GM23338 (cell line): ENCODE measurements at regions not wholly inside any gene's neighbourhood (a gene's known extent, or its start where the extent isn't known, plus 50 kb on each side); places are given as distances from the start of the nearest gene placed in this dataset.

Experiments used
- ATAC-seq: fragments of 200-7000 bp; cut with Tn5 transposase; 3 replicates; pipeline ENCODE4 v1.9.1; 2020
- DNase-seq: peaks from one replicate; pipeline ENCODE4 v3.0.0-alpha.2; 2015; ENCODE audit warnings: low spot score
- H2AFZ ChIP-seq: fragments of 200-600 bp; sonication (generic); 2 replicates; pipeline ENCODE4 v1.8.0; 2016; ENCODE audit warnings: antibody characterized with exemption, mild to moderate bottlenecking, moderate library complexity
- H3F3A ChIP-seq: fragments of 200-600 bp; sonication (generic); replicated peaks from 2 replicates; pipeline ENCODE4 v1.8.0; 2017; ENCODE audit warnings: antibody characterized with exemption, mixed run types, low read depth
- H3K27ac ChIP-seq: fragments of 200-600 bp; sonication (generic); 2 replicates; pipeline ENCODE4 v1.6.1; 2016; ENCODE audit warnings: low read depth
- H3K27me3 ChIP-seq: fragments of 200-600 bp; sonication (generic); 2 replicates; pipeline ENCODE4 v1.8.0; 2016; ENCODE audit warnings: mild to moderate bottlenecking, mixed run types, moderate library complexity; ENCODE audit not compliant: insufficient read depth
- H3K36me3 ChIP-seq: fragments of 200-600 bp; sonication (generic); 2 replicates; pipeline ENCODE4 v1.8.0; 2016; ENCODE audit warnings: mild to moderate bottlenecking; ENCODE audit not compliant: insufficient read depth
- H3K4me1 ChIP-seq: fragments of 200-600 bp; sonication (generic); 2 replicates; pipeline ENCODE4 v1.8.0; 2016; ENCODE audit warnings: mild to moderate bottlenecking, moderate library complexity; ENCODE audit not compliant: insufficient read depth
- H3K4me2 ChIP-seq: fragments of 200-600 bp; sonication (generic); 2 replicates; pipeline ENCODE4 v1.7.1; 2017; ENCODE audit warnings: mixed run types
- H3K4me3 ChIP-seq: fragments of 200-600 bp; sonication (generic); 2 replicates; pipeline ENCODE4 v1.6.1; 2016; ENCODE audit warnings: mixed run types
- H3K79me2 ChIP-seq: fragments of 200-600 bp; sonication (generic); replicated peaks from 2 replicates; pipeline ENCODE4 v1.8.0; 2017; ENCODE audit warnings: mild to moderate bottlenecking; ENCODE audit not compliant: insufficient read depth
- H3K9me2 ChIP-seq: fragments of 200-600 bp; sonication (generic); 2 replicates; pipeline ENCODE4 v1.8.0; 2017; ENCODE audit not compliant: insufficient read depth
- H4K20me1 ChIP-seq: fragments of 200-600 bp; sonication (generic); replicated peaks from 2 replicates; pipeline ENCODE4 v1.8.0; 2017; ENCODE audit warnings: mild to moderate bottlenecking; ENCODE audit not compliant: insufficient read depth
- H3K27ac Mint-ChIP-seq: 2 replicates; pipeline ENCODE4 v1.8.0; 2020; ENCODE audit warnings: inconsistent platforms, mild to moderate bottlenecking, moderate library complexity, mixed read lengths
- H3K27me3 Mint-ChIP-seq: 3 replicates; pipeline ENCODE4 v1.8.0; 2022; ENCODE audit warnings: low read depth, mild to moderate bottlenecking, moderate library complexity, mixed read lengths, inconsistent platforms; ENCODE audit not compliant: insufficient read depth, poor library complexity
- H3K36me3 Mint-ChIP-seq: 3 replicates; pipeline ENCODE4 v1.8.0; 2021; ENCODE audit warnings: low read depth, mild to moderate bottlenecking, inconsistent platforms, moderate library complexity, mixed read lengths
- H3K4me1 Mint-ChIP-seq: 3 replicates; pipeline ENCODE4 v1.8.0; 2020; ENCODE audit warnings: mild to moderate bottlenecking, inconsistent platforms, mixed read lengths
- H3K4me3 Mint-ChIP-seq: 3 replicates; pipeline ENCODE4 v1.8.0; 2021; ENCODE audit warnings: moderate library complexity, mild to moderate bottlenecking, inconsistent platforms, mixed read lengths
- H3K9me3 Mint-ChIP-seq: 3 replicates; pipeline ENCODE4 v1.8.0; 2020; ENCODE audit warnings: moderate library complexity, mild to moderate bottlenecking, inconsistent platforms, mixed read lengths
- CREB1 ChIP-seq: fragments of 250-450 bp; sonication (Bioruptor Pico); IDR thresholded peaks from 2 replicates; pipeline ENCODE4 v1.5.0; 2020; ENCODE audit warnings: low read depth, mild to moderate bottlenecking, moderate library complexity
- ETS1 ChIP-seq: IDR thresholded peaks from 2 replicates; pipeline ENCODE4 v1.6.1; 2016; ENCODE audit warnings: antibody characterized with exemption
- EZH2 ChIP-seq: fragments of 200-600 bp; sonication (generic); IDR thresholded peaks from one replicate; pipeline ENCODE4 v1.8.0; 2017; ENCODE audit warnings: antibody characterized with exemption, mild to moderate bottlenecking, low read depth; ENCODE audit not compliant: unreplicated experiment
- JUNB ChIP-seq: IDR thresholded peaks from one replicate; pipeline ENCODE4 v1.6.1; 2016; ENCODE audit warnings: antibody characterized with exemption; ENCODE audit not compliant: unreplicated experiment
- TF ChIP-seq, protein P1 (sequence below), 2 experiments: fragments of 200-600 bp in 1 of 2; sonication (generic) in 1 of 2; conservative IDR thresholded peaks; 2 replicates each; pipeline versions ENCODE4 v1.5.1 to v1.6.1; 2016 to 2017; ENCODE audit warnings: antibody characterized with exemption in 2 of 2, low read depth in 2 of 2, mild to moderate bottlenecking in 2 of 2, moderate library complexity in 1 of 2

DNA sequence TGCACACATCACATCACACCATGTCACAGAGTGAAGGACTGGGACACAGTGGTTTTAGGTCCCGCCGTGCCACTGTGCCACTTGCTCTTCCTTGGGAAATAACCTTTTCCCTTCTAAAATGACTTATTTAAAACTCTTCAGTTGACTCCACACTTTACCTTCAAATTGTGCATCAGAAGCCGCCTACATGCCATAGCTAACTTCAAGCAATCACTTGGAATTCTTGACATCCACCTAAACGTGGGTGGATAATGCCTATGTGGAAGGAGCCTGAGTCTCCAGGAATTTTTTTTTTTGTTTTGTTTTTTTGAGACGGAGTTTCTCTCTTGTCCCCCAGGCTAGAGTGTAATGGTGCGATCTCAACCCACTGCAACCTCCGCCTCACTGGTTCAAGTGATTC is 777.4 kb upstream of the TENM3 start:
- Histone ChIP-seq H3K4me1 (no peaks in the 10 kb centered on the region), H2AFZ (no peak overlapping the region), H3K4me3 (no peak overlapping the region), H3K27ac (no peak overlapping the region), H4K20me1 (no peaks in the 10 kb centered on the region), H3F3A (no peaks in the 10 kb centered on the region), H3K9me2 (no peaks in the 10 kb centered on the region), H3K36me3 (no peaks in the 10 kb centered on the region), H3K27me3 (no peaks in the 10 kb centered on the region), H3K4me2 (no peak overlapping the region), H3K79me2 (no peaks in the 10 kb centered on the region)
- no peaks in the 10 kb centered on the region; the same call in 2 of the 3 replicates for H3K4me1 Mint-ChIP-seq
- TF ChIP-seq JUNB (no peak), ETS1 (no peak), EZH2 (no peak), CREB1 (no peak)
- TF ChIP-seq, protein P1, sequence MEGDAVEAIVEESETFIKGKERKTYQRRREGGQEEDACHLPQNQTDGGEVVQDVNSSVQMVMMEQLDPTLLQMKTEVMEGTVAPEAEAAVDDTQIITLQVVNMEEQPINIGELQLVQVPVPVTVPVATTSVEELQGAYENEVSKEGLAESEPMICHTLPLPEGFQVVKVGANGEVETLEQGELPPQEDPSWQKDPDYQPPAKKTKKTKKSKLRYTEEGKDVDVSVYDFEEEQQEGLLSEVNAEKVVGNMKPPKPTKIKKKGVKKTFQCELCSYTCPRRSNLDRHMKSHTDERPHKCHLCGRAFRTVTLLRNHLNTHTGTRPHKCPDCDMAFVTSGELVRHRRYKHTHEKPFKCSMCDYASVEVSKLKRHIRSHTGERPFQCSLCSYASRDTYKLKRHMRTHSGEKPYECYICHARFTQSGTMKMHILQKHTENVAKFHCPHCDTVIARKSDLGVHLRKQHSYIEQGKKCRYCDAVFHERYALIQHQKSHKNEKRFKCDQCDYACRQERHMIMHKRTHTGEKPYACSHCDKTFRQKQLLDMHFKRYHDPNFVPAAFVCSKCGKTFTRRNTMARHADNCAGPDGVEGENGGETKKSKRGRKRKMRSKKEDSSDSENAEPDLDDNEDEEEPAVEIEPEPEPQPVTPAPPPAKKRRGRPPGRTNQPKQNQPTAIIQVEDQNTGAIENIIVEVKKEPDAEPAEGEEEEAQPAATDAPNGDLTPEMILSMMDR (conservative IDR thresholded peaks at IDR 0.05; ENCODE audit: low read depth in 2 of 2): no peak
- H3K4me3 Mint-ChIP-seq: no peak overlapping the region
- no peaks in the 10 kb centered on the region for H3K27me3 Mint-ChIP-seq
- ATAC-seq (no peak), DNase-seq (no peak)
- no peak overlapping the region for H3K27ac Mint-ChIP-seq
- H3K36me3 Mint-ChIP-seq: no peaks in the 10 kb centered on the region
- H3K9me3 Mint-ChIP-seq: no peaks in the 10 kb centered on the region

DNA sequence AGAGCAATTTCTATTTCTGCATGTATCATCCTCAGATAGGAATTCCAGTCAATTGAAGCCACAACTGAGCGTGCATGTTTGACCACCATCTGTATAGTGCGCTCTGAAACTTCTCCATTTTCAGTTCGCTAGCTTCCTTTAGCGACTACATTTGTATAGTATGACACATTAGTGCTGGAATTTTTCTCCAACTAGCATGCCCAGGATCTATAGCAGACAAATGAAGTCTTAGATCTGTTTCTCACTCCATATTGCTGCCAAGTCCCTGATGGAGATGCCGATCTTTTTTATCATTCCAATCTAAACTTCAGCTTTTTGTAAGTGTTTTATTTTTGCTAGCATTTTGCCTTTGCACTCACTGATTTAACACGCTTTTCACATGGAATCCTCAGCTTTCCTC is 774.8 kb upstream of the TENM3 start:
- Histone ChIP-seq H2AFZ (0 out of 2 replicates have a peak overlapping the region, but pooled peaks have one; percentile 56), H3K27me3 (no peaks in the 10 kb centered on the region), H4K20me1 (no peaks in the 10 kb centered on the region), H3K79me2 (no peaks in the 10 kb centered on the region), H3K4me1 (no peaks in the 10 kb centered on the region), H3K27ac (no peak overlapping the region), H3K4me2 (no peak overlapping the region), H3K9me2 (no peaks in the 10 kb centered on the region), H3K36me3 (no peaks in the 10 kb centered on the region), H3F3A (no peaks in the 10 kb centered on the region), H3K4me3 (no peak overlapping the region)
- Mint-ChIP-seq H3K4me3 (no peak overlapping the region), H3K27me3 (no peaks in the 10 kb centered on the region), H3K36me3 (no peaks in the 10 kb centered on the region), H3K9me3 (no peaks in the 10 kb centered on the region), H3K4me1 (no peaks in the 10 kb centered on the region; the same call in 2 of the 3 replicates), H3K27ac (no peak overlapping the region)
- TF ChIP-seq, protein P1 (conservative IDR thresholded peaks at IDR 0.05; ENCODE audit: low read depth in 2 of 2): no peak
- DNase-seq: no peak
- no peak for ATAC-seq
